Activated naive CD8-positive, alpha-beta T cell treated with anti-CD3 and anti-CD28 coated beads, Interleukin-2, amount 50 U/mL, for 24 hours (primary cell): ENCODE measurements at regions not wholly inside any gene's neighbourhood (a gene's known extent, or its start where the extent isn't known, plus 50 kb on each side); places are given as distances from the start of the nearest gene placed in this dataset.
"Not testable (repeated sequence)": the region's sequence is repeated elsewhere in the genome, so short reads cannot be mapped to it uniquely, and the experiment has no call there.

Experiments used
- ATAC-seq: fragments of 150-1000 bp; cut with Tn5 transposase; one replicate; pipeline ENCODE4 v1.10.0; 2021
- DNase-seq: peaks from one replicate; pipeline ENCODE4 v3.0.0; 2021
- H3K27ac Mint-ChIP-seq: one replicate; pipeline ENCODE4 v1.8.0; 2021; ENCODE audit warnings: mild to moderate bottlenecking, mixed read lengths
- H3K27me3 Mint-ChIP-seq: one replicate; pipeline ENCODE4 v1.8.0; 2021; ENCODE audit warnings: mixed read lengths
- H3K36me3 Mint-ChIP-seq: one replicate; pipeline ENCODE4 v1.8.0; 2021; ENCODE audit warnings: low read depth, mixed read lengths
- H3K4me1 Mint-ChIP-seq: one replicate; pipeline ENCODE4 v1.8.0; 2021; ENCODE audit warnings: mixed read lengths
- H3K4me3 Mint-ChIP-seq: one replicate; pipeline ENCODE4 v1.8.0; 2021; ENCODE audit warnings: mild to moderate bottlenecking, moderate library complexity, mixed read lengths
- H3K9me3 Mint-ChIP-seq: one replicate; pipeline ENCODE4 v1.8.0; 2021; ENCODE audit warnings: mixed read lengths

- ATAC-seq (no peak), DNase-seq (no peak)
- Mint-ChIP-seq H3K4me3 (no peak overlapping the region), H3K27ac (no peak overlapping the region), H3K4me1 (no peaks in the 10 kb centered on the region), H3K36me3 (no peaks in the 10 kb centered on the region), H3K9me3 (peaks cover 5% of the 10 kb centered on the region), H3K27me3 (no peaks in the 10 kb centered on the region)
Measured at GRCh38 chr2:19098467-19099160, 259.8 kb downstream of the OSR1 start.

- H3K4me1 Mint-ChIP-seq, H3K4me3 Mint-ChIP-seq, H3K27ac Mint-ChIP-seq, ATAC-seq, DNase-seq, H3K36me3 Mint-ChIP-seq, H3K27me3 Mint-ChIP-seq: not testable (repeated sequence)
- peaks cover 24% of the 10 kb centered on the region for H3K9me3 Mint-ChIP-seq
Measured at GRCh38 chr2:19089476-19089875, 268.9 kb downstream of the OSR1 start.

GRCh38 chr2:19086231-19086651, 272.2 kb downstream of the OSR1 start:
- H3K27ac Mint-ChIP-seq = no peak overlapping the region
- H3K36me3 Mint-ChIP-seq = peaks cover 3% of the 10 kb centered on the region
- no peak overlapping the region for H3K4me3 Mint-ChIP-seq
- H3K9me3 Mint-ChIP-seq = peaks cover 10% of the 10 kb centered on the region
- no peaks in the 10 kb centered on the region for H3K27me3 Mint-ChIP-seq
- DNase-seq (no peak), ATAC-seq (no peak)
- H3K4me1 Mint-ChIP-seq = no peaks in the 10 kb centered on the region

- Mint-ChIP-seq H3K4me3 (no peak overlapping the region), H3K27ac (no peak overlapping the region), H3K36me3 (no peaks in the 10 kb centered on the region), H3K4me1 (no peaks in the 10 kb centered on the region), H3K9me3 (no peaks in the 10 kb centered on the region), H3K27me3 (no peaks in the 10 kb centered on the region)
- no peak for ATAC-seq
- DNase-seq = no peak
Measured at GRCh38 chr2:19078709-19079108, 279.7 kb downstream of the OSR1 start.

GRCh38 chr2:19073522-19073921, 284.9 kb downstream of the OSR1 start:
- DNase-seq (no peak), ATAC-seq (no peak)
- H3K36me3 Mint-ChIP-seq = no peaks in the 10 kb centered on the region
- H3K4me3 Mint-ChIP-seq = no peak overlapping the region
- no peaks in the 10 kb centered on the region for H3K4me1 Mint-ChIP-seq
- no peak overlapping the region for H3K27ac Mint-ChIP-seq
- no peaks in the 10 kb centered on the region for H3K27me3 Mint-ChIP-seq
- H3K9me3 Mint-ChIP-seq = no peaks in the 10 kb centered on the region

- DNase-seq = no peak
- H3K36me3 Mint-ChIP-seq = no peaks in the 10 kb centered on the region
- no peak for ATAC-seq
- H3K4me3 Mint-ChIP-seq = no peak overlapping the region
- no peak overlapping the region for H3K27ac Mint-ChIP-seq
- H3K9me3 Mint-ChIP-seq = no peaks in the 10 kb centered on the region
- no peaks in the 10 kb centered on the region for H3K4me1 Mint-ChIP-seq
- no peaks in the 10 kb centered on the region for H3K27me3 Mint-ChIP-seq
Measured at GRCh38 chr2:19072161-19072560, 286.3 kb downstream of the OSR1 start.

- DNase-seq (no peak), ATAC-seq (no peak)
- no peaks in the 10 kb centered on the region for H3K4me1 Mint-ChIP-seq
- H3K27ac Mint-ChIP-seq = no peak overlapping the region
- H3K4me3 Mint-ChIP-seq = no peak overlapping the region
- H3K27me3 Mint-ChIP-seq = no peaks in the 10 kb centered on the region
- no peaks in the 10 kb centered on the region for H3K36me3 Mint-ChIP-seq
- no peaks in the 10 kb centered on the region for H3K9me3 Mint-ChIP-seq
Measured at GRCh38 chr2:19070886-19071285, 287.5 kb downstream of the OSR1 start.

- ATAC-seq (no peak), DNase-seq (no peak)
- Mint-ChIP-seq H3K9me3 (no peaks in the 10 kb centered on the region), H3K4me1 (no peaks in the 10 kb centered on the region), H3K4me3 (no peak overlapping the region), H3K27ac (no peak overlapping the region), H3K36me3 (no peaks in the 10 kb centered on the region), H3K27me3 (no peaks in the 10 kb centered on the region)
Measured at GRCh38 chr2:19068206-19068605, 290.2 kb downstream of the OSR1 start.

GRCh38 chr2:19062370-19062769, 296.1 kb downstream of the OSR1 start:
- Mint-ChIP-seq H3K36me3 (no peaks in the 10 kb centered on the region), H3K27me3 (no peaks in the 10 kb centered on the region), H3K4me1 (no peaks in the 10 kb centered on the region), H3K9me3 (no peaks in the 10 kb centered on the region), H3K27ac (no peak overlapping the region), H3K4me3 (no peak overlapping the region)
- ATAC-seq = no peak
- DNase-seq = no peak

- H3K36me3 Mint-ChIP-seq = no peaks in the 10 kb centered on the region
- no peak overlapping the region for H3K27ac Mint-ChIP-seq
- no peak overlapping the region for H3K4me3 Mint-ChIP-seq
Measured at GRCh38 chr2:19059076-19059475, 299.3 kb downstream of the OSR1 start.

GRCh38 chr2:19051203-19051831, 307.1 kb downstream of the OSR1 start:
- no peak for DNase-seq
- Mint-ChIP-seq H3K36me3 (peaks cover 2% of the 10 kb centered on the region), H3K9me3 (peaks cover 4% of the 10 kb centered on the region), H3K27me3 (no peaks in the 10 kb centered on the region), H3K27ac (no peak overlapping the region), H3K4me3 (no peak overlapping the region), H3K4me1 (no peaks in the 10 kb centered on the region)
- no peak for ATAC-seq

More at GRCh38 chr2:19059076-19059475, 299.3 kb downstream of the OSR1 start:
- ATAC-seq (no peak), DNase-seq (no peak)
- H3K9me3 Mint-ChIP-seq = peaks cover 5% of the 10 kb centered on the region
- H3K4me1 Mint-ChIP-seq = no peaks in the 10 kb centered on the region
- no peaks in the 10 kb centered on the region for H3K27me3 Mint-ChIP-seq

- Mint-ChIP-seq H3K9me3 (peaks cover 4% of the 10 kb centered on the region), H3K4me3 (no peak overlapping the region), H3K27ac (no peak overlapping the region), H3K27me3 (no peaks in the 10 kb centered on the region), H3K4me1 (no peaks in the 10 kb centered on the region), H3K36me3 (peaks cover 2% of the 10 kb centered on the region)
- ATAC-seq = no peak
- DNase-seq = no peak
Measured at GRCh38 chr2:19050354-19050753, 308.1 kb downstream of the OSR1 start.

- Mint-ChIP-seq H3K36me3 (peaks cover 2% of the 10 kb centered on the region), H3K27me3 (no peaks in the 10 kb centered on the region), H3K4me1 (no peaks in the 10 kb centered on the region), H3K9me3 (no peaks in the 10 kb centered on the region), H3K4me3 (no peak overlapping the region), H3K27ac (no peak overlapping the region)
- DNase-seq (no peak), ATAC-seq (no peak)
Measured at GRCh38 chr2:19048593-19049266, 309.7 kb downstream of the OSR1 start.

GRCh38 chr2:19046986-19047780, 311.2 kb downstream of the OSR1 start:
- no peak overlapping the region for H3K4me3 Mint-ChIP-seq
- H3K27me3 Mint-ChIP-seq = no peaks in the 10 kb centered on the region
- H3K27ac Mint-ChIP-seq = no peak overlapping the region
- H3K4me1 Mint-ChIP-seq = no peaks in the 10 kb centered on the region
- H3K36me3 Mint-ChIP-seq = peaks cover 2% of the 10 kb centered on the region
- no peak for DNase-seq
- H3K9me3 Mint-ChIP-seq = no peaks in the 10 kb centered on the region
- ATAC-seq = no peak
